ENCODE measurements at regions not wholly inside any gene's neighbourhood (a gene's known extent, or its start where the extent isn't known, plus 50 kb on each side); places are given as distances from the start of the nearest gene placed in this dataset.
"Not testable (repeated sequence)": the region's sequence is repeated elsewhere in the genome, so short reads cannot be mapped to it uniquely, and the experiment has no call there.

DNA sequence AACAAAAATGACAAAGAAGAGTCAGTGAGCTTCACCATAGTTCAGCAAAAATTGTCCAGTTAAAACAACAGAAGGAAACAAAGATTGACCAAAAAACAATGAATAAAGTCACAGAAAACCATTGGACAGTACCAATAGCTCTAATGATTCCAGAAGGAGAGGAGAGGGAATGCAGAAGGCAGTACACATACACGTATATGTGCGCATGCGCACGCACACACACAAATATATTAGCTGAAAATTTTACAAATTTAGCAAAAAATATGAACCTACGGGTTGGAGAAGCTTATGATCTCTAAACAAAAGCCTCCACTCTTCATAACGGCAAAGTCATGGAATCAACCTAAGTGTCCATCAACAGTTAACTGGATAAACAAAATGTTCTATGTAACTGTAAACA, 120.3 kb upstream of the MON1B start:
- DNase-seq: no peak

DNA sequence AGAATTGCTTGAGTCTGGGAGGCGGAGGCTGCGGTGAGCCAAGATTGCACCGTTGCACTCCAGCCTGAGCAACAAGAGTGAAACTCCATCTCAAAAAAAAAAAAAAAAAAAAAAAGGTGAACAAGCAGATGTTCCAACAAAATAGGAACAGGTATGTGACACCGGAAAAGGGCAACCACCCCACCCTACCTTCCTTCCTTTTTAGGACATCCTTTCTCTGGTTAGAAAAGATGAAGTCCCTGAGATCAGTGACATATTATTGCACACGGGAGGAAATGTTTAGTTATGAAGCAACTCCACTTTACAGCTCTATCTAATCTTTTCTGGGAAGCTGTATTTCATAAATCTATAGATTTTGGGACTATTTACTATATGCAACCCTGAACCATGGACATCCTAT, 114.2 kb upstream of the MON1B start:
- DNase-seq: no peak

DNA sequence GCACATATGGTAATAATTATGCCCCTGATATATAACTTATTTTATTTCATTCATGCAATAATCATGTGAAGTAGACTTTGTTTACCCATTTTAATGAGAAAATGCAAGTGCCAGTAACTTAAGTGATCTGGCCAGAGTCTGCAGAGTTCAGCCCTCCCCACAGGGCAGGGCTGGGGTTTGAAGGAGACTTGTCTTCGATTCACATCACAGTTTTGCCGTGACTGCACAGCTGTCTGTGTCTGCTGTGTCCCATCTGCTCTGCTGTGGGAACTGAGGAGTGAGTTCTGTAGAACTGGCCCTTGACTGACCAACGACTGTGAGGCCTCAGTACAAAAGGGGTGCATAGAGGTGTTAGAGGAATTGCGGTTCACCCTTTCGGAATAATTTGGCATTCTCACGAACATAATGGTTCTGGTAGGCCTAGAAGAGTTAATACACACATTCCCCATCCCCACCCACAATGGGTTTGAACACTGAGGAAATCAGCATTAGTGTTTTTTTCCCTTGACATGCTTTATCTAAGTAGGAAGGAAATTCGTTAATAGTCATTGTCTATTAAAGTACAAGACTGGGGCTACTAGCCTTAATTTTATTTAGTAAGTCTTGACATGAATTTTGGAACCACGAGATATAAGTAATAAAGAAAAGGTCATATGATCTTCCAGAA, 113.6 kb upstream of the MON1B start:
- no peak for DNase-seq

DNA sequence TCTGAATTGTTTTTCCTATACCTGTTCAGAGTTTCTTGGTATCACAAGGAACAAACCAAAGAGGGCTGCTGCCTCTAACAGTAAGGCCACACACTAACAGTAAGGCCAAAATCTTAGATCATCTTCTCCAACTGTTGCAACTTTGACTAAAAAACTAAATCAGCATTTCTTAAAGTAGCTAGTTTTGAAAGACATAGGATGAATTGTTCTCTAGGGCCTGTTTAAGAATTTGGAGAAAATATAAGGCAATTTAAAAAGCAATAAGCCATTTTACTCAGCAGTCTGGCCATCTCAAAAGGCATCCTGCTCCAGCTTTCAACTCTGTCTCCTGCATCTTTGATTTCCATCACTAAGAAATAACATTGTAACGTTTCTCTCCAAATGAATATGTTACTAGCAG, 105.0 kb upstream of the MON1B start:
- no peak for DNase-seq

DNA sequence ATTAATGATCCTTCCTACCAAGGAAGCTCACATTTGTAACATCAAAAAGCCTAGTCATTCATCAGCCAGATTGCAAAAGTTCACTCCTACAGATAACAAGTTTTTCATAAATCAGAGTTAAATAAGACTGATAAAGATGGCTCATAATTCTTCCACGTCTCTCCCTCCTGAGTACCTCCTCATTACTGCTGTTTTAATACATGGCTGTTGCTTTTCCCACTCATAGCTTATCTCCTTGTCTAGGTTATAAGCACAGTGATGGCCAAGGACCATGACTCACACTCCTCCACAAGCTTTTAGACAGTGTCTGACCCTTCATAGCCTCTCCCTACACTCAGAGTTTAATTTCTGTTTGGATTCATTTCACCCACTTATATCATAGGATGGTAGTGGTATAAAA, 100.9 kb upstream of the MON1B start:
- no peak for DNase-seq

DNA sequence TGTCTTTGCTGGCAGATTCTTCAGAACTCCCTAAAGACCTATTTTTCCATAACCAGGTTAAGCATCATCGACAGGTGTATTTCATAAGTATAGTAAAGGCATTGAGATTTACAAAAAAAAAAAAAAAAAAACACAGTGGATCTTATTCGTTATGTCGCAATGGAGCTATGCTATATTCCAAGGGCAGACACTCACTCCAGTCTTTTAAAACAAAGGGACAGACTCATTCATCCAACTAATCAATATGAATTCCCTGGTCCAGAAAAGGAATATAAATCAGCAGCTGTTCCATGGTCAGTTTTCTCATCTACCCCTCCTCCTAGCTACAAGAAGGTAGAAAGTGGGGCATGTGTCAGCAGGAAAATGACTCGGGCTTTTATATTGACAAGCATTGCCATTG, 97.7 kb upstream of the MON1B start:
- DNase-seq: no peak

DNA sequence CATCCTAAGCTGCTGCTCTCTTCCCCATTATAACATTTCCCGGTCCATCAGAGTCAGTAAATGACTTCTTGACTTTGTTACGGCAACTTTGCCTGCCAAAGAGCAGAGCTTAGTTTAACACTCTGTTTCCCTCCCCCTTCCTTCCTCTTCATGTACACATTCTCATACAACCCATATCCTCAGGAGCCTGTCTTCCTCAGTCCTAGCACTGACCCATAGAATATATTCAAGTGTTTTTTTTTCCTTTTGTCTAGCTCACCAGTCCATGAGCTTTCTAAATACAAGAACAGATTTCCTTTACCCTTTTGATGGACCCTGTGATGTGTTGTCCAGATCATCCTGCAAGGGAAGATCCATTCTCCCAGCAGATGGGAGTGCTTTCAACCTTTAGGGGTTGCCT, 97.0 kb upstream of the MON1B start:
- DNase-seq: no peak

DNA sequence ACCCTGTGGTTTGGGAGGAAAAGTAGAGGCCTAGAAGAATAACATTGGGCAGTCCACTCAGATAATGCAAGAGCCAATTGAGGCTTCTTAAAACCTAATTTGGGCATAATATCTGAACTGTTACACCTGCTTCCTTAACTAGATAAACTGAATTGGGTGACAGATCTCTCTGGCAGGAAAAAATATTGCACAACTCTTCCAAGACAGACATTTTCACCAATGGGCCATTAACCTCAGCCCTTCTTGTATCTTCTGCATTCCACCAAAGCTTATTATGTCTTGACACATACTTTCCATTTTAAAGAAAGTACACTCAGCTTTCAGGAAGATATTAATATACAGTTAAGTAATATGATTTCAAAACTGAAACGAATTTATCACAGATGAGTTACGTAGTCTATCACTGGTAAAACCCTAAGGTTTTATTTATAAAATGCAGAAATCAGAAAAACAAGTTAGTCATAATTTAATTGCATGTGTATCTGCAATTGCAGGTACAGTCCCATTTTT, 79.9 kb upstream of the MON1B start:
- no peak for DNase-seq

DNA sequence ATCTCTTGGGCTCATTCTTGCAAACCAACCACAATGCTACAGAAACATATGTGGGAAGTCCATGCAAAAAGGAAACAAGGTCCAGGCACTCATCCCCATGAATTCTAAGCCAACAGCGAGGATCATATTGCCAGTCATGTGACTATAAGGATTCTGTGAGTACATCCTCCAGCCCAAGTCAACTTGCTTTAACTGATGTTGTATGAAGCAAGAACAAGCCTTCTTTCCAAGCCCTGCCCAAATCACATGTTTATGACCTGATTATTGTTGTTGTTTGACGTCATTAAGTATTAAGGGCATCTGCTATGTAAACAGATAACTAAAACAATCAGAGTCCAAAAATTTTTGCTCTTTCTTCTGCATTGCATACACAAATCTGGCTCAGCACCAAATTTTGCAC, 78.2 kb upstream of the MON1B start:
- no peak for DNase-seq

DNA sequence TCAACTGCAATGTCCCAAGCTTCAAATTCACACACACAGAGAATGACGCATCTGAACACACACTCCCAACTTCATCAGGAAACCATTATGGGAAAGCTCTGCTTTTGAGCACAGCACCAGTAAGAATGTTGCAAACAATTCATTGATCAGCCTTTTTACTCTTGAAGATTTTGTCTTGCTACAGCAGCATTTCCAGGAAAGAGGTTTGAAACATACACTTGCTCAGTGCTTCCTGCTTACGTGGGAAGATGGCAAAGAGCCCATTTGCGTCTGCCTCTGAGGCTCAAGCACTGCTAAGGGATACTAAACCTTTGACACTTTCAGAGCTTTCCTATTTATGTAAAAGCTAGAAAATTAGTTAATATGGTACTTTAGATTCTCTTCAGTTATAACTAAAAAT, 77.2 kb upstream of the MON1B start:
- DNase-seq: no peak

DNA sequence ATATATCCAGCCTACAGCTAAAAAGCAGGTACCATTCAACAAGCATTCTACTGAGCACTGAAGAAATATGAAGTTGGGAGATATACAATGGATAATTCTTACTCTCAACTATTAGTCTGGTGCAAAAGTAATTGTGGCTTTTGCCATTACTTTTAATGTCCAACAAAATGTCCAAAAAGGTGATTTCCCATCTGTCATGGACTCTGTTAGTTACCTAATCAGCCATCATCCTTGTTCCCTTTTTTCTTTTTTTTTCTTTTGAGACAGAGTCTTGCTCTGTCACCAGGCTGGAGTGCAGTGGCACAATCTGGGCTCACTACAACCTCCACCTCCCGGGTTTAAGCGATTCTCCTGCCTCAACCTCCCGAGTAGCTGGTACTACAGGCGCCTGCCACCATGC, 76.6 kb upstream of the MON1B start:
- not testable (repeated sequence) for DNase-seq

DNA sequence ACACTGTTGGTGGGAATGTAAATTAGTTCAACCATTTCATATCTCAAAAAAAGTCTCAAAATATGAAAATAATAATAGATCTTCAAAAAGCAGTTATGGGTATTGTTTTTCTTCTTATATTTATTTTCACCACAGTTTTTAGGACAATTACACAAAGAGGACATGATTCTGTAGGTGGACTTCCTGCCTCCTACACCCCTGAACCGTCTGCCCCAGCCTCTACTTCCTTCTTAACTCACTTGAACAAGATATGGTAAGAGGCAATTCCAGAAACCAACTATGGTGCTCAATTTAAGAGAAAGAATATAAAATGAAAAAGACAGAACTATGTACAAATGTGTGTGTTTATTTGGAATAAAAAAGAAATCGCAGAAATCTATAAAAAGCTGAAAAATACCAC, 74.1 kb upstream of the MON1B start:
- no peak for DNase-seq

DNA sequence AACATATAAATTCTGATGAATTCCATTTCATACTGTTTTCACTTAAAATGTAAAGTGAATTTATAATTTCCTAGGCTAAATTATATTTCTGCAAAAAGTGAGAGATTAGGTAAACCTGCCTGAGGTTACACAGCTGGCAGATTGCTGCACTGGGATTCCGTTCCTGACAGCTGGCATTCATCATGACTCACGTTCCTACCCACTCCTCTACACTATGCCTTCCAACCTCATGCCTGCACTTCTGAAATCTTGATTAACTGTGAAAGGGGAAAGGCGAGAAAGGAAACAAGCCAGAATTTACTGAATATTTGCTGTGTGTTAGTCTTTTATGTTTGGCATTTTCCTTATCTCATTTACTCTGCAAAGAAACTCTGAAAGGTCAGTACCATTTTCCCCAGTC, 73.3 kb upstream of the MON1B start:
- no peak for DNase-seq

DNA sequence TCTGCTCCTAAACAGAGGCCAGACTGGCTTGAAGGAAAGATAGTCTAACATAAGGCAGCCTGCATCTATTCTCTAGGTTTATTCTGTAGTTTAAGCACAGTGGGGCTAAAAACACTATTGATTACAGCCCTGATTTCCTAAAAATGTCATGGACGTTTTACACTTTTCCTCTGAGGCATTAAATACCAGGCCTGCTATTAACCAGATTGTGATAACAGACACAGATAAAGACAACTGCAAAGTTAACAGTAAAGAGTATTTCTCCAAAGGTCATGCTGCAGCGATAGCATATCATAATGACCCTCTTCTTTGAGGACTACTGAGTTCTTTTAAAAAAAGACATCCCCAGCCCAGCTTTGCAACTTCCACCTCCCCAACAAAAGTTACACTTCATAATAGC, 59.6 kb upstream of the MON1B start:
- no peak for DNase-seq

DNA sequence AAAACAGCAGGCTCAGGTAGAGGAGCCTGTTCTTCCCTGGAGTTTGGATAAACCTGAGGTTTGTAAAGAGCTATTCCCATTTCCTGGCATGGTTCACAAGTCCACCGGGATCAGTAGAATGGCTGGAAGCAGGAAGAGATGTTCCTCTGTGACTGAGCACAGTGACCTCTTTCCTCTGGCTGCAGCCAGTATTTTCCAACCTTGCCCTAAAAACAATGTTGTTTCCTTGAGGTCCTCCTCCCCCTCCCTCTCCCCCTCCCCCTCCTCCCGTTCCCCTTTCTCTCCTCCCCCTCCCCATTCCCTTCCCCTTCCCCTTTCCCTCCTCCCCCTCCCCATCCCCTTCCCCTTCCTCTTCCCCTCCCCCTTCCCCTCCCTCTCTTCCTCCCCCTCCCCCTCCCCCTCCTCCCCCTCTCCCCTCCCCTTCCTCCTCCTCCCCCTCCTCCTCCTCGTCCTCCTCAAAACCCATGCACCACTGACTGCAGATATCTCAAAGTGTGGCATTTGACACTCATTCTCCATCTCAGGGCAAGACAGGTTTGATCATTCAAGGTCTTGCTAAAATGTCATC, 58.9 kb upstream of the MON1B start:
- no peak for DNase-seq

DNA sequence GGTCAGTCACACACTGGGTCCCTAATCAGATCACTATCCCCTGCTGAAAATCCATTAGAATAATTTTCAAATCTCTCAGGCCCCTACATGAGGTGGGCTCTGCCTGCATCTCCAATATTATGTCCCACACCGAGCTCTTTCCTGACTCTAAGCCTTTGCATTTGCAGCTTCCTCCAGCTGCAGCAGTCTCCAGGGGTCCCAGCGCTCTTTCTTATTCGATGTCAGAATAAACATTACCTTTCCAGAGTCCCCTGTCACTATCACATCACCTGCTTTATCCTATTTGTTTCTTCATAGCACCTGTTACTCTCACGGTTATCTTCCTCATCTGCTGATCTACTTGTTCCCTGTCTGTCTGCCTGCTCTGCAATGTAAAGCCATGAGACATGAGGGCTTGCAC, 57.3 kb upstream of the MON1B start:
- no peak for DNase-seq

DNA sequence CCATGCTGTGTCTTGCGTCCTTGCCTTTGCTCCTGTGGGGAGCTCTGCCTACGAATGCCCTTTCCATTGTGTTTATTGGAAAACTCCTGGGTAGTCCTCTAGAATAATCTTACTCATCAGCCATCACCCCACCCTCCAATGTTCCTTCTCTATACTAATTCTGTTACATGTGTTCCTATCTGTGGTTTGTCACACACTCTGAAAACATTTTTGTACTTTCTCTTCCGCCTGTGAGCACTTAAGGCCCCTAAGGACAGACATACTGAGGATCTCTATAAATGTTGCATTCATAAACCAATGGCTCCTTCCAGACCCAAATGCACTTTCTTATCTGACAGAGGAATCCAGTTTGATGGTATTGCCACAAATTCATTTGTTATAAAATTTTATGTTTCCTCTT, 53.9 kb upstream of the MON1B start:
- no peak for DNase-seq
